Stimulated activated CD4-positive, alpha-beta T cell treated with anti-CD3 and anti-CD28 coated beads, Interleukin-12 subunit alpha, Interleukin-12 subunit beta, amount 100 ng/mL, for 48 hours (primary cell): ENCODE measurements at regions not wholly inside any gene's neighbourhood (a gene's known extent, or its start where the extent isn't known, plus 50 kb on each side); places are given as distances from the start of the nearest gene placed in this dataset.
"Not testable (repeated sequence)": the region's sequence is repeated elsewhere in the genome, so short reads cannot be mapped to it uniquely, and the experiment has no call there.

Experiments
- DNase-seq, 3 donors: peaks; one replicate each; pipeline ENCODE4 v3.0.0-alpha.2; 2020; ENCODE audit warnings: low read depth in 2 of 3, low spot score in 1 of 3

- no peak for DNase-seq
These were observed 389.1 kb downstream of the NYAP2 start for GRCh38 chr2:225788571-225789094.

DNA sequence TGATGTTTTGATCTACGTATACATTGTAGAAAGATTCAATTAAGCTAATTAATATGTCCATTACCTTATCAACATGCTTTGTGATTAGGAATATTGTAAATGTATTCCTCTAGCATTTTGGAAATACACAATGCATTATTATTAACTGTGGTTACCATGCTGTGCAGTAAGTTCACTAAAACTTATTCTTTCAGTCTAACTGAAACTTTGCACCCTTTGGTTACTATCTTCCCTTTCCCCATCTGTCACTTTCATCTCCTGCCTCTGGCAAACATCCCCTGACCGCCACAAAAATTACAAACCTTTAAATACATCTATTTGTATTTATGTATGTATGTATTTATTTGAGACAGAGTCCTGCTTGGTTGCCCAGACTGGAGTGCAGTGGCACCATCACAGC lies 388.0 kb downstream of the NYAP2 start:
- no peak for DNase-seq

- no peak for DNase-seq
These were observed 382.5 kb downstream of the NYAP2 start for GRCh38 chr2:225781991-225782390.

DNA sequence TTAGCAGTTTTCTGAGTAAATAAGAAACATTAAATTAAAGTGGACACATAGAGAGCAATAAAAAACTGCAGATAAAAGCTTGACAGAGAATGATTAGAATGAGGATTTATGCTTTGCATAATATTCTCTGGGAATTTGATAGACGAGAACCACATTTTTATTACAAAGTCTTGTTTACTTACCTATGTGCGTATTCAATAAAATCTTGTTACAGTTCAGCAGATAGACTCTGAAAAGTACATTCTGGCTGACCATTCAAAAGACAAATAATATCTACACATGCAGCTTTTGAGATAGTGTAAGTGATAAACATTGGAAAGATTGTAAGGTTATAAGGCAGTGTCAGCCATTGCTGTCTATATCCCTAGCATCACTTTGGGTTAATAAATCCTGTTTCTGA lies 381.6 kb downstream of the NYAP2 start:
- no peak for DNase-seq

- no peak for DNase-seq
These were observed 380.3 kb downstream of the NYAP2 start for GRCh38 chr2:225779829-225780228.

- DNase-seq = no peak
These were observed 373.6 kb downstream of the NYAP2 start for GRCh38 chr2:225773148-225773547.

DNA sequence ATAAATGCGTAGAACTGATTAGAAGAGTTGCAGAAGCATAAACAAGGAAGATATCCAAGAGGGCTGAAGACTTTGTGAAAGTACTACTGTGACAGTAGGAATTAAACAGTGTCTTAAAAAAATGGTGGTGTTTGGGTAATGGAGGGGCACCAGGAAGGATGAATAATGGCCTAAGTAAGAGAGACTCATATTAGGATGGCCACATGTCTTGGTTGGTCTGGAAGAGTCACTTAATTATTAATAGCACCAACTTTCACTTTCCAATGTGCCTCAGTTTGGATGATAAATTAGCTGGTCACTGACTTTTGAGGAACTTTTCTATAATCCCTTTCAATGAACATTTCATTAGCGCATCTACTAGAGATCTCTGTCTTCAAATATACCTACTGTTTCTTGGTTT lies 372.2 kb downstream of the NYAP2 start:
- no peak for DNase-seq

DNA sequence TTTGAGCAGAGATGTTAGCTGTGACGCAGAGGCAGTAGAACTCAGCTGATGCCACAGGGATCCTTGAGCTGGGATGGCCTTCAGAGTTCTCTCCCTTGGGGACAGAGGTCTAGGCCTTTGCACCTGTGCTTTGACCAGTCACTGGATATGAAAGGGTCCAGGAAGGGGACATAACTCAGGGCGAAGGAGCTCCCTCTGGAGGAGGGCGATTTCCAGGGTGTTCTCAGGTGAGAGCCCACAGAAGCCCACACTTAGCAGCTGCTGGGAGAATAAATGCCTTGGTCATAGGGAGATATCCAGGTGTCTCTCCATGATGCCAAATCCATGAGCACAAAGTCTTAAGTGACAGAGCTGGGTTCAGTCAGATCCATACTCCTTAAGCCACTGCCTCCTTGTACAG lies 369.2 kb downstream of the NYAP2 start:
- no peak for DNase-seq

DNA sequence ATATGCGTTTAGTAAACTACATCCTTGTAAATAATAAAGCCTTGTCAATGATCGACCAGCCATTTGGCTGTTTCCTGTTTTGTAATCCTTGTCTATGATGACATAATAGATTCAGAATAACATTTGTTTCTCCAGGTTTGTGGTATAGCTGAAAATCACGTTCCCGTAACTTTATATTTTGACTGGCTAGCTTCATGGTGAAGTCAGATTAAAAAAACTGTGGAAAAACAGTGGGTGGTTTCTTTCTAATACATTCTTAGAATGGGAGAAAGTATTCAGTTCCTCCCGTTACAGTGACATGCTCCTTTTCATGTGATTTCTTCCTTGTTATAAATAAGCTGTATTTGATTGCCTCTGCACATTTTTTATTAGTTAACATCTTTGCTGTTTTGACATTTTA lies 366.9 kb downstream of the NYAP2 start:
- no peak for DNase-seq

DNA sequence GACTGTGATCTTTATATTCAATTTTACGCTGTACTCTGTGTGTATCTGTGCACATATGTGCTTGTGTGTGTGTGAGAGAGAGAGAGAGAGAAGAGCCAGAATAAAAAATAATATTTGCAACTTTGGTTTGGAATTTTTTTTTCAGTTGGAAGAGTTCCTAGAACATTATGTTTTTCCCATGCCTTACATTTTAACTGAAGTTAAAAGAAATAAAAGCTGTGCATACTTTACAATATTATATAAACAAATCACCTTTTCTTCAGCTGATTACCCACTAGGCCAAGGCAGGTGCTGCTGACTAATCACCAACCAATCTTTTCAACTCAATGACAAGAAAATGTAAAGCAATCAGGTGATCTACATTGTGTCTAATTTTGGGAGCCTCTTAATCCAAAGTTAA lies 366.3 kb downstream of the NYAP2 start:
- DNase-seq = no peak

DNA sequence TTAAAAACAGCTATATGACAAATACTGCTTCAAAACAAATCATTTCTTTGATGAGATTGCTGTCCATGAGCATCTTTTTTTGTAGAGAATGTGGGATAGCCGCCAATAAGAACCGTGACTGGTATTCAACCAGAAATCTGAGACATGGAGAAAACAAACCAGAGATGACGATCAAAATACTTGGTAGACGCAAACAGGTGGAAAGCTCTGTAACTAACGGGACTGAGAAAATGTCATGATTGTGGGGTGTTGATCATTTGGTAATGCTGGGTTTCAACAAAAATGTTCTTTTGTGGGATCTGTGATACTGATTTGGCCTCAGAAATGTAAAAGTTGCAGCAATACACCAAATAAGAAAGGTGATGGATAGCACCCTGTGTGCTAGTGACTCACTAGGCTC lies 364.8 kb downstream of the NYAP2 start:
- DNase-seq = no peak

- no peak for DNase-seq
These were observed 364.2 kb downstream of the NYAP2 start for GRCh38 chr2:225763711-225764110.

GRCh38 chr2:225761396-225761795 lies 361.9 kb downstream of the NYAP2 start:
- no peak for DNase-seq

- DNase-seq = no peak
These were observed 357.7 kb downstream of the NYAP2 start for GRCh38 chr2:225757248-225757647.

GRCh38 chr2:225756198-225756597 lies 356.7 kb downstream of the NYAP2 start:
- DNase-seq = no peak

GRCh38 chr2:225748609-225749008 lies 349.1 kb downstream of the NYAP2 start:
- DNase-seq = no peak

DNA sequence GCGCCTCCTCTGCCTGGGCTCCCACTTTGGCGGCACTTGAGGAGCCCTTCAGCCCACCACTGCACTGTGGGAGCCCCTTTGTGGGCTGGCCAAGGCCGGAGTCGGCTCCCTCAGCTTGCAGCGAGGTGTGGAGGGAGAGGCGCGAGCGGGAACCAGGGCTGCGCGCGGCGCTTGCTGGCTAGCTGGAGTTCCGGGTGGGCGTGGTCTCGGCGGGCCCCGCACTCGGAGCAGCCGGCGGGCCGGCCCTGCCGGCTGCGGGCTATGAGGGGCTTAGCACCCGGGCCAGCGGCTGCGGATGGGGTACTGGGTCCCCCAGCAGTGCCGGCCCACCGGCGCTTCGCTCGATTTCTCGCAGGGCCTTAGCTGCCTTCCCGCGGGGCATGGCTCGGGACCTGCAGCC lies 344.5 kb downstream of the NYAP2 start:
- not testable (repeated sequence) for DNase-seq

DNA sequence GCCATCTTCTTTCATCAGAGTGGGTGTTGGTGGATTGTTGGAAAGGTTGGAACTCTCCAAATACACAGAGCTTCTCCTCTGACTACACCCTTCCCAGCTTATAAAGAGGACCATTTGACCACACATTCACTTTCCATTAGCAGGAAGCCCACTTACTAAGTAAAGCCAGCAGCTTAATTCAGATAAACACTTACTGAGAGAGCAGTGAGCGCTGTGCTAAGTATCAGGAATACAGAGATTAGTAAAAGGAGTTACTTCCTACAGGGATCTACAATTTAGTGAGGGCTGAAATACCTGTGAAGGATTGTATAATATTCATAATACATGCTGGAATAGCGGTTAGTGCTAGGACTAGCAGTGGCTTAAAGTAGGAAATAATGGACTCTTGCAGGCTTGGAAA lies 343.0 kb downstream of the NYAP2 start:
- DNase-seq = no peak

GRCh38 chr2:225740086-225740485 lies 340.6 kb downstream of the NYAP2 start:
- DNase-seq = no peak

DNA sequence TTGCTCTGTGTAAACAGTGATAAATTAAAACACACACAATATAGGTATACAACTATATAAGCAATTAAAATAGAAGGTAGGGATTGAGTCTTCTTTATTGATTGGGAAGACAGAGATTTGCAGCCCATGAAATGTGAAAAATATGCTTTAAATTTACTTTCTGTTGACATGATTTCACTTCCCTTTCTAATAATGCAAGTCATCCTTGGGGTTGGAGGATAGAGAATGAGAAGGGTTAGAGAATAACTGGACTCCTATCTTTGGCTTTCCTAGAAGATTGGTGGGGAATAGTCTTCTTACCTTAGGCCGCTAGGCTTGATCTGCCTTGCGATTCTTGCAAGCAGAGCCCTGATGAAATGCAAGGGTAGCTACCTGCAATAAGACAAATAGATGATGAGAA lies 339.8 kb downstream of the NYAP2 start:
- DNase-seq = no peak

DNA sequence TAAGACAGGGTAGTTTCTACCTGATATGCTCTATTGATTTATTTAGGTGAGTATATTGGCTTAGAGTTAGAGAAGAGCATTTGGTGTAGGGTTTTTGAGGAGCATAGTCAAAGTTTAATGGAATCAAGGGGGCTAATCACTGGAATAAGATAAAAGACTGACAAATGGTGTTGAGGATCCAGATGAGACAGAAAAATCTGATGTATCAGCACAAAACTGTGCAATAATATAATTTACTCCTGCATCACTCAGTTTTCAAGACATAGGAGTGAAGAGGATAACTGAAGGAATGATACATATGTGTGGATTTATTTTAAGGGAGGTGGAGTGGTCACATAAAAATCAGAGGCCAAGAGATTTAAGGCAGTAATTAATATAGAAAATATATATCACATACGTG lies 339.2 kb downstream of the NYAP2 start:
- no peak for DNase-seq

DNA sequence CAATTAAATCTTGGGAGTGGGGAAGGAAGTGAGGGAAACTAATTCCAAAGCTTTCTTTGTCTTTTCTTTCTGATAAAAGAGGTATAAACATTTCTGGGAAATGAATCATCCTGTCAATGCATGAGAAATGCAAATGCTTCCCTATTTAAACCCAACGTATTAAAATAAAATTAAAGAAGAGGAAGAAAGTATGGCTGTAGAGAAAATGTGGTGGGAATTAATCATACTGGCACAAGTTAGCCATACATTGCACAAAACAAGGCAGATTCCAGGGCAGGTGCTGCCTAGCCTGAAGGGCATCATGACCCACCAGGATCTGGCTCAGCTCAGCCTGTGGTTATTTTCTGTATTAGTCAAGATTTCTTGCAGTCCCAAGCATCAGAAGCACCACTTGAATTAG lies 338.0 kb downstream of the NYAP2 start:
- no peak for DNase-seq

DNA sequence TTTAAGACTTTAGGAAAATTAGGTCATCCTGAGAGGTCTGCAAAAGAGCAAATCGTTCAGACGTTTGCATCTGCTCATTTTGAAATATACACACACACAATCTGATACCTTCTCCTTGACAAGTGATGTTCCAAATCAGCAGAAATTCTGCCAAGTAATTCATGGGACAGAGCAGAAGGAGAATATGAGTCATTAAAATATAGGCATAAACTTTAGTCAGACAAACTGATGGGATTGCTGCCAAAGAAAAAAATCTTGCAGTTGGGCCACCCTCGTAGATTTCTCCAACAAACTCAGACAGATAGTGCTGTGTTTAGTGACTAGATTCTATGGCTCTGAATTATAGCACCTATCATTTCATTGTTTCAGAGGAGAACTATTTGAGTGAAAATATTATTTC lies 336.3 kb downstream of the NYAP2 start:
- DNase-seq = no peak

- no peak for DNase-seq
These were observed 326.2 kb downstream of the NYAP2 start for GRCh38 chr2:225725726-225726125.
